Kasumi-1 (cell line): ENCODE measurements at regions not wholly inside any gene's neighbourhood (a gene's known extent, or its start where the extent isn't known, plus 50 kb on each side); places are given as distances from the start of the nearest gene placed in this dataset.

ENCODE experiments used
- DNase-seq, 2 experiments: peaks; one replicate each; lab custom pipeline; 2025; lab: John Stamatoyannopoulos, UW

DNA sequence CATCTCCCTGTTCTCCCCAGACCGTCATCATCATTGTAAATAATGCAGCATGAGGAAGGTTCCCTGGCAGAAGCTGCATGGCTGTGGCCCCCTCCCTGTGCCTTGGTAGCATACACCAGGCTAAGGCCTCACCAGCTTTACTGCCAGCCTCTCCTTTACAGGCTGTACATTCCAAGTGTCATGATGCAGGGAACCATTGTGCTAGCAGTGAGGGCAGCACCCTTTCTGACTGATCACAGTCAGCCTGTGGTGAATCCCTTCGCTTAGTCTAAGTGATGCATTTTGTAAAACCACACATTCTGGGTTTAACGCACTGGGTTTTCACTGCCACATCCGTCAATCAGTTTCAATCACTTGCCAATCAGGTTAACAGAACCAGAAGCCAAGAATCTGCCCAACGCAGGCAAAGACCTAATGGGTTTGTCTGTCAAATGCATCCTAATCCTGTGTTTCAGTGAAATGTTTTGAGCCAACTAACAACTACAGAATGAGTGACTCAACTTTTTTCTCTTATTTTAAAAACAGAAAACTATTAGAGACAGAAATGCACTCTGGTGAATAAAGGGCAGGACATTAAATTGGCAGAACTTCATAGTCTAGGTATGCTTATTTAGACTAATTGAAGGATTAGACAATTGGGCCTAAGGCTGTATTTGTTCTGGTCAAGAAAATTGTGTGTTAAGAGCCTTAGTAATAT lies 225.9 kb upstream of the DPH6 start:
- no peak for DNase-seq

DNA sequence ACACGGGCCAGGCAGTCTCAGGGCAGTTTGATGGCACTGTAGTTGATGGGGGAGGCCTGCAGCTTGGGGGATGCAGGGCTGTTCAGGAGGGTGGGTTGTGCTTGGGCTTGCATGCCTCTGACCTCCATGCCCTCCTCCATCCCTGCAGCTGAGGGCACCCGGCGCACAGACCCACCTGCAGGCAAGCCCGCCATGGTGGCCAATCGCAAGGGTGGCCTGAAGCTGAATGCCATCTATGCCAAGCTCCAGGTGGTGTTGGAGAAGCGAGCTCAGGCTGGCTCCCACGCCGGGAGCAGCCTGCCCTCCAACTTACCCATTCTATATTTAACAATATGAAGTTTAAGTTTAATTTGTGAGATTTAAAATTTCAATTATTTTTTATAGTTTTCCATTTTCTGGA lies 228.7 kb upstream of the DPH6 start:
- DNase-seq: no peak

DNA sequence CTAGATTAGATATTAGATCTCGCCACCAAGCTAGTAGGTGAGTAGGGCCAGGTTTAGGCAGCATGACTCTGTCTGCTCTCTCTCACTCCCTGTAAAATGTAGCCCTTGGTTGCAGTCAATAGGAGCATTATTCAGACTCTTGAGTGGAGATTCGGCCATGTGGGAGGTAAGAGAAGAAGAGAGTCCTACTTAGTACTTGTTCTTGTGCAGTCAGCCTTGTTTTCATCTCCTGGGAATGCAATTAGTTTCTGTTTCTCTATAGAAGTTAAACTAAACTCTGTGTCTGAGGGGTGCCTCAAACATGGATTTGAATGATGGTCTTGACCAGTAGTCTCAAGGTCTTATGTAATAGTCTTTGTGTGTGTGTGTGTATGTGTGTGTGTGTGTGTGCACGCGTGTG lies 229.5 kb upstream of the DPH6 start:
- DNase-seq: no peak

- DNase-seq: no peak
Measured at GRCh38 chr15:35777061-35777460, 231.1 kb upstream of the DPH6 start.

DNA sequence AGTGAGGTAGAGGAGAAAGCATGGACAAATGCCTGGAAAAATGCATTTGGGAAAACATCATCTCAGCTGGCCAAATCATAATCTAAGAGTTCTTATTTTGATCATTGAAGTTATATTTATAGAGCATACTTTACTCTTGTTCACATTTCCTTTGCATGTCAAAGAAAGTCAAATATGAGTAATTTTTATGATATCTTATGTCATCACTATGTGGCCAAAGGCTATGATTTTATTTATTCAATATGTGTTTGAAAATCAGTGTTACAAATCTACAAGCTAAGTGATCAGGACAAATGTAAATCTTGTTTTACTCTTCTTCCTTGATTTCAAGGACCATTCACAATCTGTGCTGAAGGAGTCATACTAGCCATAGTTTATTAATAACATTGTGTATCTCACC lies 237.2 kb upstream of the DPH6 start:
- no peak for DNase-seq

DNA sequence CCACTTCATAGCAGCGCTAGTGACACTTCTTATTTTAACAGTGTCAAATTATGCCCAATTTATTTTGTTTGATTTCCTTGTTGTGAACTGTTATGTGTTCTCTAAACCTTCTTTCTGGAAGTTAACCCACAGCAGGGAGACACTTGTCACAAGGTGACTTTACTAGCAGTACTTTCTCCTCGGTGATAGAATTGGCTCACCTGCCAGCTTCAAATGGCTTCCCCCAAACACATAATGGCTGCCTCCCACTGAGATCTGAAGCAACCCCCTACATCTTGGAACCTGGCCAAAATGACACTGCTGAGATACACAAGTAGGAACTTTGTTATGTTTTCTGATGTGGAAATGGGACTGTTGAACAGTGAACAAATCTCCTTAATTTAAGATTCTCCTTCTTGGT lies 238.8 kb upstream of the DPH6 start:
- DNase-seq: no peak

- no peak for DNase-seq
Measured at GRCh38 chr15:35810007-35810406, 264.0 kb upstream of the DPH6 start.

DNA sequence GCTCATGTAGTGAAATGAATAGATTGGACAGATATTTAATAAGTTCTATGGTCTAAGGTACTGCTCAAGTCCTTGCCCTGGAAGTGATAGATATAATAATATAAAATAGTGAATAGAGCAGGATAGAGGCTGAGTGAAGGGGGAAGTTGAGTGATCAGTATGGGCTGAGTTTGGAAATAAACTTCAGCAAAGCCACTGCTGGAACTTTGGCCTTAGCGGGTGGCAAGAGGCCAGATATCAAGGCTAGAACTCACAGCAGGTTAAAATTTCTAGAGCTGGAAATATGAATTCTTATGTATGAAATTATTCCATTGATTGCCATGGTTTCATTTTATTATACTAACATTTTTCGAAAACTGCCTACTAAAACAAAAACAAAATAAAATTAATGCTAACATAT lies 267.6 kb upstream of the DPH6 start:
- DNase-seq: no peak

GRCh38 chr15:35818846-35819245 lies 272.9 kb upstream of the DPH6 start:
- DNase-seq: no peak

DNA sequence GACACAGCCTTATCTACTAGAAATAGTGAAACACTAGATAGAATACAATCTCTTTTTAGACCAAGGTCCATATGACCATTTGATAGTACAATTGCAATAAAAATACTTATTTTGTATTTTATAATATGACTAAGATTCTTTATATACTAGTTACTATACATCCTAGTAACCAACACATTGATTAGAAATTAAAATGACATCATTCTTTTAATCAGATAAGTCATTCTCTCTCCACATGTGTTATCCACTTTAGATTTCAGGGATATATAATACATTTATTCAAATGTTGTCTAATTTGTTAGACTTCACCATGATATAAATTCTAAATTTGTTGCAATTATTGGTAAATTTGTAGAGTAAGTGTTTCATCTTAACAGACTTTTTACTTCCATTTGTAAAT lies 276.2 kb upstream of the DPH6 start:
- no peak for DNase-seq

DNA sequence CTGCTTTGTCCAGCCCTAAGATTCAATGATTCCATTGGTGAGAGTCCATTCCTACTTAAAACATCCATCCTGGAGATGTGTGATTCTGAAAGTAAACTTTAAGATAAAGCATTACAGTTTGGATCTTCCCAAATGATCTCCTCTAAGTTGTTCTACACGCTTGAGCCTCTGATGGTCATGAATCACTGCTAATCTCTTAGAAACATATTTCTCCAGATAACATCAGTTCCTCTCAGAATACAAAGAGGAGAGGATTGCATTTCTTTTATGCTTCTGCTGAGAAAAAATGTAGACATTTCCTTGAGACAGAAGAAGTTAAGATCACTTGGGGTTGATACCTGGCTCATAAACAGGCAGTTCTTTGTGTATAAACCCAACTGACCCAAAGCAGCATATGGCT lies 281.2 kb upstream of the DPH6 start:
- DNase-seq: no peak

DNA sequence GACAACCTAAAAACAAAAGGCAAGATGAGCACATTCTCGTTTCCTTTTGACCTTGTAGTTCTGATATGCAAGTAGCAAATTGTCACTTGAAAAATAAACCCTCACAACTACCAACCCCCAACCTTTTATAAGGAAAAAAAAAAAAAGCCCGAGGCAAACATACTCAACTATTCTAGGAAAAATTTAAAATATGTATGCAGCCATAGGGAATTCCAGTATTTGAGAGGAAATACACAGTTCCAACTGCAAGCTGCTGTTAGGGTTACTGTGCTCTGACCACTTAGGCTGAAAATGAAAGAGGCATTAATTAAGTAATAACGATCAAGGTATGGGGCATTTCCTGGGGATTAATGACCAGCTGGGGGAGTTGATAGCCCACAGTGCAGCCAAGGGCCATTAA lies 281.9 kb upstream of the DPH6 start:
- no peak for DNase-seq

GRCh38 chr15:35833581-35833980 lies 287.6 kb upstream of the DPH6 start:
- DNase-seq: no peak

DNA sequence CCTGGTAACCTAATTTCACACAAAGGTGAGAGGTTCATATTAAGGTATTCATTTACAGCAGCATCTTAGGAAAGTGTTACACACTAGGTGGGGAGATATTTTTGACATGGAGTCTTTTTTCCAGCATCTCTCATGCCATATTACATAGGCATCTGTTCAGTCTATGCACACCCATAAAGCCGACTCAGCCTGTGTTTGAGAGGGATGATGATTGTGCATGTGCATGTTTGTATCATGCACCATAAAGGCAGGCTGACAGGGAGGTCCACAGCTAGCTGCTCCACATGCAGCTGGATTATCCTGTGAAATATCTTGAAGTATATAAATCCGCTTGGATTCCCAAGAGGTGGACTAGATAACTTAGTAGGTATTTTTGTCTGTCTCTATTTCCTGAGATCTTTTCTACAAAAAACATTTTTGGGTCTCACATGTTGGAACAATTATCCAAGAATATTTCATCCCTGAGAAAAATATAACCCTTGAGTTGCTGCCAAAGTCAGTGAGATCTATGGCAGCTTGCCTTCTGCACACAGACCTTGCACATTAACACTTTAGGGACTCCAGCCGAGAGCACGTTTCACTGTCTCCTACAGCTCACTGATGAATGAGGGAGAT lies 288.4 kb upstream of the DPH6 start:
- no peak for DNase-seq

DNA sequence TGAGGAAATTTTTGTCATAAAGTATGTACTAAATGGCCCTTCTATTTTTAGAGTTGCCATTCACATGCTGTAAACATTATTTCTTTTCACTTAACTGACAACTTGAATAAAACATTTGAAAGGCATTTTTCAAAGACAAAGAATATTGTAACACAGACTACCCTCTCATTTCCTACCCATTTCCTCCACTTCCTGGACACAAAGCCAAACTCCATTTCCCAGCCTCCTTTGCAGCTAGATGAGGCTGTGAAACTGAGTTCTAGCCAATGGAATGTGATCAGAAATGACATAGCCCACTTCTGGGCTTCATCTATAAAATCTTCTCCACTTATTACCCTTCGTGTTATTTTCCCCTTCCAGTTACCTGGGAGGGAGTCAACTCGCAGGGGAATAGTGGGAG lies 288.9 kb upstream of the DPH6 start:
- no peak for DNase-seq

GRCh38 chr15:35838424-35839111 lies 292.6 kb upstream of the DPH6 start:
- DNase-seq: no peak

- DNase-seq: no peak
Measured at GRCh38 chr15:35842631-35843030, 296.7 kb upstream of the DPH6 start.

DNA sequence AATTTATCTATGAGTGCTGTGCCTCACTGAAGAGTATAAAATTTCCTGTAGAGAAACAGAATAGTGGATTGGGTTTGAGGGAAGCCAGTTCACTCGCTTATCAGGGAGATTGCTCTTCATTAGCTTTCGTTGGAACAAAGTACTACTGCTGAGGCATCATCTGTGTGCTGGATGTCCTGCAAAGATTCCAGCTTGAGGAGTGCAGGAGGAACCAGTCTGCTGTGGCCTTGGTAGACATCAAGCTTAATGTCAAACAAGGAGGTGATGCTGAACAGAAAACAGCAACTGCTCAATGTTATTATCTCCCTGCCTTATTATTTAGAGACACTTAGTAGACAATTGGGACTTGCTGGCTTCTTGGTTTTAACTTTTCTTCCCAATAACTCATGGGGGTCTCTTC lies 297.5 kb upstream of the DPH6 start:
- no peak for DNase-seq

GRCh38 chr15:35850284-35850683 lies 304.3 kb upstream of the DPH6 start:
- DNase-seq: no peak

- DNase-seq: no peak
Measured at GRCh38 chr15:35851491-35851890, 305.5 kb upstream of the DPH6 start.

DNA sequence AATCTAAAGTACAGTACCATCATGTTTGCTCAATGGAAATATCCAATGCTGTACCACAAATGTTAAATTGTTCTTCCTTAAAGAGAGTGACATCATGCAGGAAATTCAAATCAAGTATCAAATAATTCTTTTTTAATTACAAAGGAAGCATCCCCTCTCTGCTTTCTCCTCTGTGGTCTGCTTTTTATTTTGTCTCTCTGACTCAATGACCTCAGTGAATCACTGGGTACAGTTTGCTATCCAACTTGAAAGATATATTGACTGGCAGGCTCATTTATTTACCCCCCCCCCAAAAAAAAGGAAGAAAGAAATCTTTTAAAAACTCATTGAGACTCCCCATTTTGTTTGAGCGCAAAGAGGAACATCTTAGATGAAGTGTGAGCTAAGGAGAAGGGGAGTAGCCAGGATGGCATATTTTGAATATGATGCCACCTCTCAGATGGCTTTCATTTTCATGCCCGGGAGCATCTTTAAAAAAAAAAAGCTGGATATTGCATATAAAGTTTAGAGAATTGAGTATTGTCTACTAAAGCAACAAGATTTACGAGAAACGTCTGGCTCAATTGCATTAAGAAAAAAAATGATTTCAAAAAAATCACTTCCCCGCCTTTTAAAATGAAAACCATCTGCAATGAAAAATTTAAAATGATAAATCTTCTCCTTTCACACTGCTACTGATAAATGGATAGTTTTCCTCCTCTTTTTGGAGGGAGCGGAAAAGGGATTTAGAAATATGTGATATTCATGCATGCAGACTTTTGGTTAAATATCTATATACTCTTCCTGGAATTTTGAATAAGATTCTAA lies 307.1 kb upstream of the DPH6 start:
- DNase-seq: no peak

- no peak for DNase-seq
Measured at GRCh38 chr15:35854316-35854715, 308.4 kb upstream of the DPH6 start.
